Mesendoderm (in vitro differentiated cells): ENCODE measurements at regions not wholly inside any gene's neighbourhood (a gene's known extent, or its start where the extent isn't known, plus 50 kb on each side); places are given as distances from the start of the nearest gene placed in this dataset.

ENCODE experiments used
- DNase-seq: peaks from one replicate; pipeline ENCODE4 v3.0.0; 2013
- H2AK5ac ChIP-seq: 2 replicates; pipeline ENCODE4 v1.6.1; 2013; ENCODE audit warnings: low read length, inconsistent platforms
- H2BK120ac ChIP-seq: 2 replicates; pipeline ENCODE4 v1.6.1; 2013; ENCODE audit warnings: low read depth, mild to moderate bottlenecking, low read length, moderate library complexity, mixed read lengths
- H2BK15ac ChIP-seq: replicated peaks from 2 replicates; pipeline ENCODE4 v1.6.1; 2013; ENCODE audit warnings: low read depth, mild to moderate bottlenecking, moderate library complexity
- H2BK5ac ChIP-seq: 2 replicates; pipeline ENCODE4 v1.6.1; 2013; ENCODE audit warnings: low read length, inconsistent platforms
- H3K18ac ChIP-seq: 2 replicates; pipeline ENCODE4 v1.6.1; 2013; ENCODE audit warnings: mild to moderate bottlenecking, low read length, mixed read lengths
- H3K23ac ChIP-seq: one replicate; pipeline ENCODE4 v1.6.1; 2013; ENCODE audit warnings: low read length
- H3K27ac ChIP-seq: 2 replicates; pipeline ENCODE4 v1.5.1; 2013; ENCODE audit warnings: low read depth, mild to moderate bottlenecking, inconsistent platforms, low read length, moderate library complexity
- H3K27me3 ChIP-seq: 2 replicates; pipeline ENCODE4 v1.6.1; 2013; ENCODE audit warnings: low read length, control low read depth, mild to moderate bottlenecking, inconsistent platforms; ENCODE audit not compliant: insufficient read depth, poor library complexity
- H3K36me3 ChIP-seq: 2 replicates; pipeline ENCODE4 v1.6.1; 2013; ENCODE audit warnings: low read length, inconsistent platforms; ENCODE audit not compliant: control insufficient read depth, insufficient read depth
- H3K4ac ChIP-seq: one replicate; pipeline ENCODE4 v1.6.1; 2013; ENCODE audit warnings: low read depth, mild to moderate bottlenecking, low read length, moderate library complexity
- H3K4me1 ChIP-seq: 2 replicates; pipeline ENCODE4 v1.6.1; 2013; ENCODE audit warnings: low read depth, low read length, inconsistent platforms; ENCODE audit not compliant: control insufficient read depth
- H3K4me2 ChIP-seq: 2 replicates; pipeline ENCODE4 v1.6.1; 2013; ENCODE audit warnings: low read length
- H3K4me3 ChIP-seq: 2 replicates; pipeline ENCODE4 v1.5.1; 2013; ENCODE audit warnings: mild to moderate bottlenecking, low read length
- H3K56ac ChIP-seq: one replicate; pipeline ENCODE4 v1.6.1; 2013; ENCODE audit warnings: low read length
- H3K79me1 ChIP-seq: 2 replicates; pipeline ENCODE4 v1.6.1; 2013; ENCODE audit warnings: low read length, inconsistent platforms
- H3K79me2 ChIP-seq: 2 replicates; pipeline ENCODE4 v1.6.1; 2013; ENCODE audit warnings: mild to moderate bottlenecking, low read length; ENCODE audit not compliant: control insufficient read depth, insufficient read depth
- H3K9ac ChIP-seq: 2 replicates; pipeline ENCODE4 v1.6.1; 2013; ENCODE audit warnings: low read length, inconsistent platforms
- H4K5ac ChIP-seq: one replicate; pipeline ENCODE4 v1.6.1; 2013; ENCODE audit warnings: low read length
- H4K8ac ChIP-seq: one replicate; pipeline ENCODE4 v1.6.1; 2013; ENCODE audit warnings: low read depth, mild to moderate bottlenecking, control low read depth, low read length, moderate library complexity
- WGBS: extraction: QIAGEN DNeasy Blood & Tissue Kit; methylation state at CpG from one replicate; pipeline ENCODE4 v1.1.7; 2013; ENCODE audit warnings: low lambda C conversion rate, missing lambda C conversion rate; ENCODE audit not compliant: insufficient coverage; ENCODE audit errors: extremely low coverage; 5-methylcytosine and 5-hydroxymethylcytosine counted together

DNA sequence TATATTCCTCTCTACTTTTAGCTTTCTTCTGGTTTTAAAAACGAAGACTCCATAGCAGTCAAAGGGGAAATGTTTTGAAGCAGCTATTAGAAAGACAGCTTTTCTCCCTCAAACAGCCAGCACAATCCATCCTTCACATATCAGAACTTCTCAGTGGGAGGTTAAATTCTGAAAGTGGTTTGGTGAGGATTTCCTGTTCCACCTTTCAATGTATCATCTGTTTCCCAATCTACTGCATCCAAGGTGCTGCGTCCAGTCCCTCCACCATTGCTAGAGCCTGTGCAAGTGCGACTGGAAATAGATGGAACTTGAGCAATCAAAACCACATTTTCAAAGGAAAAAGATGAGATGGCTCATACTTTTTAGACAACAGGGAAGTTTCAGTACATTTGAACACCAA is 508.3 kb upstream of the ARID1B start:
- Histone ChIP-seq H3K36me3 (no peaks in the 10 kb centered on the region), H4K5ac (no peak overlapping the region), H3K4me3 (no peak overlapping the region), H3K79me2 (no peaks in the 10 kb centered on the region), H4K8ac (no peak overlapping the region), H3K9ac (no peak overlapping the region), H3K4ac (no peak overlapping the region), H2BK120ac (no peak overlapping the region), H3K4me2 (no peak overlapping the region), H2AK5ac (no peak overlapping the region), H3K56ac (no peak overlapping the region), H3K23ac (no peak overlapping the region), H3K27ac (no peak overlapping the region), H3K79me1 (no peaks in the 10 kb centered on the region), H2BK5ac (no peak overlapping the region), H3K27me3 (no peaks in the 10 kb centered on the region), H3K4me1 (no peaks in the 10 kb centered on the region), H3K18ac (no peak overlapping the region), H2BK15ac (no peak overlapping the region)
- DNase-seq = no peak
- WGBS = no CpG with 5 or more reads among the region's 3 CpGs

- no peak overlapping the region for H3K9ac ChIP-seq
- no peak overlapping the region for H3K27ac ChIP-seq
- H3K4me3 ChIP-seq = no peak overlapping the region
- no peak overlapping the region for H3K4me2 ChIP-seq
- no peaks in the 10 kb centered on the region for H3K79me2 ChIP-seq
- H3K23ac ChIP-seq = no peak overlapping the region
- no peak overlapping the region for H2BK5ac ChIP-seq
- H3K4ac ChIP-seq = no peak overlapping the region
- no CpG with 5 or more reads among the region's 3 CpGs for WGBS
- H2BK15ac ChIP-seq = no peak overlapping the region
- H2BK120ac ChIP-seq = no peak overlapping the region
- no peak for DNase-seq
- no peak overlapping the region for H4K5ac ChIP-seq
- no peak overlapping the region for H4K8ac ChIP-seq
- H3K36me3 ChIP-seq = no peaks in the 10 kb centered on the region
- H3K18ac ChIP-seq = no peak overlapping the region
- H3K27me3 ChIP-seq = no peaks in the 10 kb centered on the region
- H3K4me1 ChIP-seq = no peaks in the 10 kb centered on the region
- H3K79me1 ChIP-seq = no peaks in the 10 kb centered on the region
- H2AK5ac ChIP-seq = no peak overlapping the region
- H3K56ac ChIP-seq = no peak overlapping the region
Measured at GRCh38 chr6:156262014-156262413, 515.2 kb upstream of the ARID1B start.

- Histone ChIP-seq H2BK120ac (no peak overlapping the region), H3K4me3 (no peak overlapping the region), H3K4me1 (no peaks in the 10 kb centered on the region), H3K18ac (no peak overlapping the region), H2AK5ac (no peak overlapping the region), H3K4ac (no peak overlapping the region), H3K4me2 (no peak overlapping the region), H2BK5ac (no peak overlapping the region), H3K36me3 (no peaks in the 10 kb centered on the region), H3K27ac (no peak overlapping the region), H3K23ac (no peak overlapping the region), H3K56ac (no peak overlapping the region), H3K79me2 (no peaks in the 10 kb centered on the region), H3K9ac (no peak overlapping the region), H4K8ac (no peak overlapping the region), H3K27me3 (no peaks in the 10 kb centered on the region), H3K79me1 (no peaks in the 10 kb centered on the region), H2BK15ac (no peak overlapping the region), H4K5ac (no peak overlapping the region)
- DNase-seq = no peak
- WGBS = no CpG with 5 or more reads among the region's 3 CpGs
Measured at GRCh38 chr6:156260815-156261214, 516.4 kb upstream of the ARID1B start.

DNA sequence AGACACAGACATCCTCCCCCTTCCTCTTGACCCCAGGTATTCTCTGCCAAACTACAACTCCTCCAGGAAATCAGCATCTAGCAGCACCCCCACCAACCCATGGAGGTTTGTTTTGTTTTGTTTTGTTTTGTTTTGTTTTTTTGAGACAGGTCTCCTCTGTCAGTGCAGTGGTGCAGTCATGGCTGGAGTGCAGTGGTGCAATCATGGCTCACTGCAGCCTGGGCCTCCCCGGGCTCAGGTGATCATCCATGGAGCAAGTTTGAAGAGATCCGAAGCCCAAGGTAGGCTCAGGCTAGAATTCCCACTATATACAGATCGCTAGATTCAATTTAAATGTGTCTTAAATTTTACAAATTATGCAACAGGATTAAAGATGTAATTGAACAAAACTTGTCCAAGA is 518.2 kb upstream of the ARID1B start:
- H3K4me2 ChIP-seq = no peak overlapping the region
- no peak overlapping the region for H2AK5ac ChIP-seq
- H3K79me2 ChIP-seq = no peaks in the 10 kb centered on the region
- no peaks in the 10 kb centered on the region for H3K27me3 ChIP-seq
- no peak overlapping the region for H4K8ac ChIP-seq
- H3K4me1 ChIP-seq = no peaks in the 10 kb centered on the region
- no peak overlapping the region for H2BK120ac ChIP-seq
- H3K27ac ChIP-seq = no peak overlapping the region
- no peak overlapping the region for H3K23ac ChIP-seq
- no peaks in the 10 kb centered on the region for H3K79me1 ChIP-seq
- no CpG with 5 or more reads among the region's 3 CpGs for WGBS
- no peak overlapping the region for H3K18ac ChIP-seq
- no peak overlapping the region for H2BK5ac ChIP-seq
- no peak overlapping the region for H3K9ac ChIP-seq
- DNase-seq = no peak
- H3K4ac ChIP-seq = no peak overlapping the region
- no peak overlapping the region for H3K4me3 ChIP-seq
- no peak overlapping the region for H4K5ac ChIP-seq
- no peaks in the 10 kb centered on the region for H3K36me3 ChIP-seq
- no peak overlapping the region for H3K56ac ChIP-seq
- H2BK15ac ChIP-seq = no peak overlapping the region

- Histone ChIP-seq H3K4me1 (no peaks in the 10 kb centered on the region), H4K8ac (no peak overlapping the region), H3K9ac (no peak overlapping the region), H3K23ac (no peak overlapping the region), H2BK15ac (no peak overlapping the region), H2BK5ac (no peak overlapping the region), H2AK5ac (no peak overlapping the region), H2BK120ac (no peak overlapping the region), H3K27me3 (no peaks in the 10 kb centered on the region), H4K5ac (no peak overlapping the region), H3K4me2 (no peak overlapping the region), H3K4ac (no peak overlapping the region), H3K27ac (no peak overlapping the region), H3K36me3 (no peaks in the 10 kb centered on the region), H3K79me1 (no peaks in the 10 kb centered on the region), H3K4me3 (no peak overlapping the region), H3K79me2 (no peaks in the 10 kb centered on the region), H3K18ac (no peak overlapping the region), H3K56ac (no peak overlapping the region)
- WGBS = no CpG with 5 or more reads among the region's 10 CpGs
- no peak for DNase-seq
Measured at GRCh38 chr6:156256161-156256560, 521.0 kb upstream of the ARID1B start.

DNA sequence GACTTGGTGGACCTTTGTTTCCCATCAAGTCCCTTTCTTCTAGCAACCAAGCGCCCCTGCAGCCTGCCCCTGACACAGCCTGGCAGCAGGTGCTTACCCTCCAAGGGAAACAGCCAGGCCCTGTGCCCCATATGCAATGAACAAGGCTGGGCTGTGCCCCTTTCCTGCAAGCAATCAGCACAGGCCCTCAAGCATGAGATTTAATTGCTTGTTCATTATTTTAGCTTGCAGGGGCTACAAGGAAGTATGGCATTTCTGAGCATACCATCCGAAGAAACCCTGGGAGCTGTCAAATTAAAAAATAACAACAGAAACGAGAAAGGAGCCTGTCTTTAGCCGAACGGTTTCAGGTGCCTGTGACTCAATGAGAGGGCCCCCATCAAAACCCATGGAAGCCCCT is 522.9 kb upstream of the ARID1B start:
- H3K4me2 ChIP-seq = no peak overlapping the region

More for the DNA sequence above, 522.9 kb upstream of the ARID1B start:
- no peak overlapping the region for H2BK120ac ChIP-seq
- no peak overlapping the region for H3K4me3 ChIP-seq
- no peak overlapping the region for H4K8ac ChIP-seq
- no peak overlapping the region for H3K18ac ChIP-seq
- H2BK5ac ChIP-seq = no peak overlapping the region
- no peak overlapping the region for H3K27ac ChIP-seq
- no CpG with 5 or more reads among the region's 5 CpGs for WGBS
- no peak overlapping the region for H2AK5ac ChIP-seq
- H3K23ac ChIP-seq = no peak overlapping the region
- H3K4ac ChIP-seq = no peak overlapping the region
- DNase-seq = no peak
- H2BK15ac ChIP-seq = no peak overlapping the region
- H3K9ac ChIP-seq = no peak overlapping the region
- no peak overlapping the region for H4K5ac ChIP-seq
- no peak overlapping the region for H3K56ac ChIP-seq
- no peaks in the 10 kb centered on the region for H3K79me1 ChIP-seq
- H3K36me3 ChIP-seq = no peaks in the 10 kb centered on the region
- no peaks in the 10 kb centered on the region for H3K4me1 ChIP-seq
- H3K27me3 ChIP-seq = no peaks in the 10 kb centered on the region
- no peaks in the 10 kb centered on the region for H3K79me2 ChIP-seq
